Thyroid gland (tissue), 4 donors: ENCODE measurements at regions not wholly inside any gene's neighbourhood (a gene's known extent, or its start where the extent isn't known, plus 50 kb on each side); places are given as distances from the start of the nearest gene placed in this dataset.

Experiments
- POLR2A ChIP-seq, 2 donors: fragments of 450-650 bp; IDR thresholded peaks; one replicate each; pipeline ENCODE4 v1.6.1; 2017; ENCODE audit warnings: antibody characterized with exemption in 2 of 2, mild to moderate bottlenecking in 2 of 2, moderate library complexity in 1 of 2
- TF ChIP-seq, protein P1 (sequence below), 6 experiments: fragments of 200-600 bp in 3 of 6; fragments of 450-650 bp in 3 of 6; sonication (generic) in 3 of 6; IDR thresholded peaks; one replicate each; pipeline ENCODE4 v1.5.1; 2016 to 2019; ENCODE audit warnings: antibody characterized with exemption in 6 of 6, mild to moderate bottlenecking in 2 of 6, inconsistent platforms in 1 of 6, moderate library complexity in 1 of 6

DNA sequence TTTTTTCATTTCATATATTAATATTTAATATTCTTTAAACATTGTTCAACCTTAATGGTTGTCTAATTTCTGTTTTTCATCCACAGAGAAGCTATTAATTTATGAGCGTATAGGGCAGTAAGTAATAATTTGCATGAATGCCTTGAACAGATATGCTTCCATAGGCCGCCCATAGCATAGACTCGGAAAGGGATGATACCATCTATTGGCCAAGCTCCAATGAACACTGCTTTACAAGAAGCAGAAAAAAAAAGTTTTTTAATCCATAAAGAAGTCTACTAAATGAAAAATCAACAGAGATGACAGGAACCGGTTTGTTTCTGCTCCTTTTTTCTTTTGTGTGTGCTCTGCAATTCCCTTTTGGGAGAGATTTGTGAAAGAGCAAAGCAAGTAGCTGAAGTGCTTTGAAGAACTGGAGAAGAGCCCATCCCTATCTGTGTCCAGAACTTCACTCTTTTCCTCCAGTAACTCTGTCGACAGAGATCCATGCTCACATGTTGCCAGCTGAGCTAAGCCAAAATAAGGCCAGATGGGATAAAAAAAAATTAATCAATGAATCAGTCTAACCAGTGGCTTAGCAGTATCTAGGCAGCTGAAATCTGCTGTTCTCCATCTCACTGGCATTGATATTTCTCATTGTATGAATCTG is 215.9 kb upstream of the SOX21 start:
- TF ChIP-seq, protein P1, sequence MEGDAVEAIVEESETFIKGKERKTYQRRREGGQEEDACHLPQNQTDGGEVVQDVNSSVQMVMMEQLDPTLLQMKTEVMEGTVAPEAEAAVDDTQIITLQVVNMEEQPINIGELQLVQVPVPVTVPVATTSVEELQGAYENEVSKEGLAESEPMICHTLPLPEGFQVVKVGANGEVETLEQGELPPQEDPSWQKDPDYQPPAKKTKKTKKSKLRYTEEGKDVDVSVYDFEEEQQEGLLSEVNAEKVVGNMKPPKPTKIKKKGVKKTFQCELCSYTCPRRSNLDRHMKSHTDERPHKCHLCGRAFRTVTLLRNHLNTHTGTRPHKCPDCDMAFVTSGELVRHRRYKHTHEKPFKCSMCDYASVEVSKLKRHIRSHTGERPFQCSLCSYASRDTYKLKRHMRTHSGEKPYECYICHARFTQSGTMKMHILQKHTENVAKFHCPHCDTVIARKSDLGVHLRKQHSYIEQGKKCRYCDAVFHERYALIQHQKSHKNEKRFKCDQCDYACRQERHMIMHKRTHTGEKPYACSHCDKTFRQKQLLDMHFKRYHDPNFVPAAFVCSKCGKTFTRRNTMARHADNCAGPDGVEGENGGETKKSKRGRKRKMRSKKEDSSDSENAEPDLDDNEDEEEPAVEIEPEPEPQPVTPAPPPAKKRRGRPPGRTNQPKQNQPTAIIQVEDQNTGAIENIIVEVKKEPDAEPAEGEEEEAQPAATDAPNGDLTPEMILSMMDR (IDR thresholded peaks at IDR 0.05): no peak
- TF ChIP-seq POLR2A (IDR thresholded peaks at IDR 0.05): no peak
